Heart left ventricle (tissue), 13 donors: ENCODE measurements at regions not wholly inside any gene's neighbourhood (a gene's known extent, or its start where the extent isn't known, plus 50 kb on each side); places are given as distances from the start of the nearest gene placed in this dataset.

Source experiments
- POLR2A ChIP-seq, 2 donors: fragments of 450-650 bp; IDR thresholded peaks; one replicate each; pipeline ENCODE4 v1.6.1; 2017; ENCODE audit warnings: antibody characterized with exemption in 2 of 2, mild to moderate bottlenecking in 2 of 2, moderate library complexity in 2 of 2
- TF ChIP-seq, protein P1 (sequence below), 12 donors: fragments of 200-600 bp; sonication (generic) in 4 of 12; IDR thresholded peaks; one replicate each; pipeline versions ENCODE4 v1.5.0 to v1.8.0; 2018 to 2022; ENCODE audit warnings: antibody characterized with exemption in 12 of 12, mild to moderate bottlenecking in 5 of 12
- donor health status: ischemic (EF 13 %, LVEDD 7.1; RV severe dilation, severe dysfunction).
- donor health status: DM: no; HTN: yes; CAD: no.
- donor health status: DM: no; HTN: no; CAD: no.
- donor health status: ischemic (EF 25% LVEDD 6.9; RV normal size, moderate dysfunction).
- donor health status: ischemic (EF 25% LVEDD 5.7; RV mildly dilated, moderate dysfunction).
- donor health status: ischemic (EF 35%, LVEDD 5.7; RV mildly dilated, moderate dysfunction).
- donor health status: nonischemic (EF 11% LVEDD 7.7; RV severe dilation, severe dysfunction).
- donor health status: DM: yes; HTN: yes; CAD: no.
- donor health status: PGD.
- donor health status: ischemic (EF 29% LVEDD 5.4; RV normal size, mild dysfunction).
- donor health status: nonischemic (EF 23%, LVEDD 6.1; RV moderate dilation, normal function).

DNA sequence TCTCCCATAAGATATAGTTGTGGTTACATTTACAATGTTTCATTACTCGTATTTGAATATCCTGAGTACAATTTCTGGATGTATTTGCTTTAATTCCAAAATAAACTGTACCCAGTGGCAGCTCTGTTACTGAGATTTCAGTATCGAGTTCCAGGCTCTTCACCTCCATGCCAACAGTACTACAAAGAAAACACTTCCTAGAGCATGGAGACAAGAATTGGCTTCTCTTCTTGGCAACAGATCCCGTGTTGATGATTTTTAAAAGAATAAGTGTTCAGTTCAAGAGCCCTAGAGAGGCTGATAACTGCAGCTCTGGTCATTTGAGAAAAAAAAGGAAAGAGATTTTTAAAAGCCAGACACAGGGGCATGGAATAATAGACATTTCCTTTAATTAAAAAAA, 302.8 kb downstream of the EFNB2 start:
- TF ChIP-seq, protein P1, sequence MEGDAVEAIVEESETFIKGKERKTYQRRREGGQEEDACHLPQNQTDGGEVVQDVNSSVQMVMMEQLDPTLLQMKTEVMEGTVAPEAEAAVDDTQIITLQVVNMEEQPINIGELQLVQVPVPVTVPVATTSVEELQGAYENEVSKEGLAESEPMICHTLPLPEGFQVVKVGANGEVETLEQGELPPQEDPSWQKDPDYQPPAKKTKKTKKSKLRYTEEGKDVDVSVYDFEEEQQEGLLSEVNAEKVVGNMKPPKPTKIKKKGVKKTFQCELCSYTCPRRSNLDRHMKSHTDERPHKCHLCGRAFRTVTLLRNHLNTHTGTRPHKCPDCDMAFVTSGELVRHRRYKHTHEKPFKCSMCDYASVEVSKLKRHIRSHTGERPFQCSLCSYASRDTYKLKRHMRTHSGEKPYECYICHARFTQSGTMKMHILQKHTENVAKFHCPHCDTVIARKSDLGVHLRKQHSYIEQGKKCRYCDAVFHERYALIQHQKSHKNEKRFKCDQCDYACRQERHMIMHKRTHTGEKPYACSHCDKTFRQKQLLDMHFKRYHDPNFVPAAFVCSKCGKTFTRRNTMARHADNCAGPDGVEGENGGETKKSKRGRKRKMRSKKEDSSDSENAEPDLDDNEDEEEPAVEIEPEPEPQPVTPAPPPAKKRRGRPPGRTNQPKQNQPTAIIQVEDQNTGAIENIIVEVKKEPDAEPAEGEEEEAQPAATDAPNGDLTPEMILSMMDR (IDR thresholded peaks at IDR 0.05): no peak
- no peak for TF ChIP-seq POLR2A (IDR thresholded peaks at IDR 0.05)
